NT2/D1 (cell line): ENCODE measurements at regions not wholly inside any gene's neighbourhood (a gene's known extent, or its start where the extent isn't known, plus 50 kb on each side); places are given as distances from the start of the nearest gene placed in this dataset.

Experiments
- YY1 ChIP-seq: IDR thresholded peaks from 2 replicates; pipeline ENCODE4 v1.6.1; 2011; ENCODE audit not compliant: insufficient read length, insufficient read depth
- ZNF274 ChIP-seq: IDR thresholded peaks from 2 replicates; pipeline ENCODE4 v1.6.1; 2011; ENCODE audit warnings: mild to moderate bottlenecking, low read depth, low read length

DNA sequence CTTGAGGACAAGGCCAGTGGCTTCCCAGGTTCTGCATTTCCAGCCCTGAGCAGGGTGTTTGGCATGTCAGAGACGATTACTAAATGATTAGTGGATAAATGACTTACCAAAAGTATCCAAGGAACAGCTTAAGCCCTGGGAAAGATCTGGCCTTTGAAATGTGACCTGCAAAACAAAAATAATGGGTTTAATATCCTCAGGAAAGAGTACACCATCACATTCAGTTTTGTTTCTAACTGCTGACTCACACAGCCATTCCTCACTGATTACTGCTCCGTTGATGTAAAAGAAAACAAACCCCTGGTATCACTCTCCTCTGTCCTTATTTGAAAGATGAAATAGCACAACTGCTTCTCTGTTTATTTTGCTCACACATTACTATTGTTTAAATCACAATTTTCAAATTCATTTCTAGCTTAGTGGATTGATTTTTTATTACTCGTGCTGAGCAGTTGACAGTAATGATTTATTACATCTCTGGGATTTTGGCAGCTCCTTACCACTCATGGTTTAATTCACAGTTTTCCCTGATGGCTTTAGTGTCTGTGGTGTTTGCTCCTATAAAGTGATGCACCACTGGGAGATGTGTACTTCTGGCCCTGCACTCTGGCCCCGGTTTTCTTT, 117.0 kb downstream of the CBLL2 start:
- no peak for TF ChIP-seq YY1
- TF ChIP-seq ZNF274 = no peak
